ENCODE measurements at regions not wholly inside any gene's neighbourhood (a gene's known extent, or its start where the extent isn't known, plus 50 kb on each side); places are given as distances from the start of the nearest gene placed in this dataset.

DNA sequence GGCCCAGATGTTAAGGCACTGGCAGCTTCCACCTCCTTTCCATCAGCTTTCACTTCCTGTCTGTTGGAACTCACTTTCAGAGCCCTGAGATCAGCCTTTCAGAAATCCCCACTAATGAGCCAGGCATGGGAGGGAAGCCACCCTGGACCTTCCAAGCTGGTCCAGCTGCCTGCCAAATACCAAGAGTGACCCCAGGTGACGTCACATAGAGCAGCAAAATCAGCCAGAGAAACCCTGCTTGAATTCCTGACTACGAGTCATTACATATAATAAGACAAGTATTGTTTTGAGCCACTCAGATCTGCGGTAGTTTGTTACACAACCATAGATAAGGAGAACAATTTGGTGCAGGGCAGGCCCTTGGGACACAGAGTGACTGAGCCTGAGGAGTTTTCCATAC is 556.0 kb upstream of the JAG1 start:
- TF ChIP-seq CTCF (conservative IDR thresholded peaks at IDR 0.05; ENCODE audit: low read length) (no peak), EZH2phosphoT487 (IDR thresholded peaks at IDR 0.05; ENCODE audit: borderline replicate concordance) (no peak)
- Histone ChIP-seq H3K9me2 (replicated peaks; ENCODE audit: low read depth, low read length) (no peaks in the 10 kb centered on the region), H3K27me3 (ENCODE audit: insufficient read depth, low read length, poor library complexity, severe bottlenecking) (no peaks in the 10 kb centered on the region), H3K79me2 (ENCODE audit: insufficient read depth, low read length) (no peaks in the 10 kb centered on the region), H3K4me1 (ENCODE audit: insufficient read depth, low read length, poor library complexity, severe bottlenecking) (no peaks in the 10 kb centered on the region), H3K4me2 (ENCODE audit: low read depth, low read length, poor library complexity, severe bottlenecking) (no peak overlapping the region), H3K4me3 (ENCODE audit: low read length, poor library complexity, severe bottlenecking) (no peak overlapping the region), H3K36me3 (ENCODE audit: insufficient read depth, low read length) (no peaks in the 10 kb centered on the region), H4K20me1 (ENCODE audit: insufficient read depth, low read length, poor library complexity, severe bottlenecking) (no peaks in the 10 kb centered on the region), H3K9me3 (ENCODE audit: insufficient read depth, low read depth, low read length) (no peaks in the 10 kb centered on the region), H2AFZ (ENCODE audit: low read length) (no peak overlapping the region), H3F3A (ENCODE audit: low read depth) (no peaks in the 10 kb centered on the region), H3K9ac (ENCODE audit: low read depth, low read length, poor library complexity, severe bottlenecking) (no peak overlapping the region)

GRCh38 chr20:11230999-11231398 is 557.2 kb upstream of the JAG1 start:
- no peaks in the 10 kb centered on the region for H3K4me1 ChIP-seq (ENCODE audit: insufficient read depth, low read length, poor library complexity, severe bottlenecking)
- TF ChIP-seq CTCF (conservative IDR thresholded peaks at IDR 0.05; ENCODE audit: low read length) (no peak), EZH2phosphoT487 (IDR thresholded peaks at IDR 0.05; ENCODE audit: borderline replicate concordance) (no peak)
- H3K4me3 ChIP-seq (ENCODE audit: low read length, poor library complexity, severe bottlenecking), result no peak overlapping the region
- no peaks in the 10 kb centered on the region for H3K9me2 ChIP-seq (replicated peaks; ENCODE audit: low read depth, low read length)
- no peaks in the 10 kb centered on the region for H3F3A ChIP-seq (ENCODE audit: low read depth)
- H4K20me1 ChIP-seq (ENCODE audit: insufficient read depth, low read length, poor library complexity, severe bottlenecking), result no peaks in the 10 kb centered on the region
- H3K36me3 ChIP-seq (ENCODE audit: insufficient read depth, low read length), result no peaks in the 10 kb centered on the region
- H3K9ac ChIP-seq (ENCODE audit: low read depth, low read length, poor library complexity, severe bottlenecking), result no peak overlapping the region
- H3K27me3 ChIP-seq (ENCODE audit: insufficient read depth, low read length, poor library complexity, severe bottlenecking), result no peaks in the 10 kb centered on the region
- no peak overlapping the region for H2AFZ ChIP-seq (ENCODE audit: low read length)
- H3K4me2 ChIP-seq (ENCODE audit: low read depth, low read length, poor library complexity, severe bottlenecking), result no peak overlapping the region
- H3K9me3 ChIP-seq (ENCODE audit: insufficient read depth, low read depth, low read length), result no peaks in the 10 kb centered on the region
- no peaks in the 10 kb centered on the region for H3K79me2 ChIP-seq (ENCODE audit: insufficient read depth, low read length)

GRCh38 chr20:11231742-11232648 is 558.2 kb upstream of the JAG1 start:
- Histone ChIP-seq H3K4me3 (ENCODE audit: low read length, poor library complexity, severe bottlenecking) (no peak overlapping the region), H3F3A (ENCODE audit: low read depth) (no peaks in the 10 kb centered on the region), H3K9me3 (ENCODE audit: insufficient read depth, low read depth, low read length) (no peaks in the 10 kb centered on the region), H3K27me3 (ENCODE audit: insufficient read depth, low read length, poor library complexity, severe bottlenecking) (no peaks in the 10 kb centered on the region), H3K4me2 (ENCODE audit: low read depth, low read length, poor library complexity, severe bottlenecking) (no peak overlapping the region), H3K9ac (ENCODE audit: low read depth, low read length, poor library complexity, severe bottlenecking) (no peak overlapping the region), H3K4me1 (ENCODE audit: insufficient read depth, low read length, poor library complexity, severe bottlenecking) (no peaks in the 10 kb centered on the region), H3K36me3 (ENCODE audit: insufficient read depth, low read length) (no peaks in the 10 kb centered on the region), H2AFZ (ENCODE audit: low read length) (no peak overlapping the region), H3K9me2 (replicated peaks; ENCODE audit: low read depth, low read length) (no peaks in the 10 kb centered on the region), H3K79me2 (ENCODE audit: insufficient read depth, low read length) (no peaks in the 10 kb centered on the region), H4K20me1 (ENCODE audit: insufficient read depth, low read length, poor library complexity, severe bottlenecking) (no peaks in the 10 kb centered on the region)
- TF ChIP-seq EZH2phosphoT487 (IDR thresholded peaks at IDR 0.05; ENCODE audit: borderline replicate concordance) (no peak), CTCF (conservative IDR thresholded peaks at IDR 0.05; ENCODE audit: low read length) (no peak)
